ENCODE measurements at regions not wholly inside any gene's neighbourhood (a gene's known extent, or its start where the extent isn't known, plus 50 kb on each side); places are given as distances from the start of the nearest gene placed in this dataset.
"Not testable (repeated sequence)": the region's sequence is repeated elsewhere in the genome, so short reads cannot be mapped to it uniquely, and the experiment has no call there.

- Mint-ChIP-seq H3K4me3 (no peak overlapping the region), H3K27ac (no peak overlapping the region)
Measured at GRCh38 chr4:15332377-15332776, 95.5 kb upstream of the C1QTNF7 start.

GRCh38 chr4:15333692-15334633 is 93.9 kb upstream of the C1QTNF7 start:
- ATAC-seq (ENCODE audit: low read depth) = no peak
- H3K4me1 Mint-ChIP-seq = no peaks in the 10 kb centered on the region
- H3K27ac Mint-ChIP-seq = no peak overlapping the region
- no peaks in the 10 kb centered on the region for H3K36me3 Mint-ChIP-seq
- POLR2A ChIA-PET = no interaction called here
- H3K27me3 Mint-ChIP-seq = peaks cover 2% of the 10 kb centered on the region
- H3K4me3 Mint-ChIP-seq = no peak overlapping the region
- no peak for DNase-seq
- H3K9me3 Mint-ChIP-seq = no peaks in the 10 kb centered on the region

More at GRCh38 chr4:15332377-15332776, 95.5 kb upstream of the C1QTNF7 start:
- H3K27me3 Mint-ChIP-seq = peaks cover 5% of the 10 kb centered on the region
- H3K36me3 Mint-ChIP-seq = no peaks in the 10 kb centered on the region
- ATAC-seq (ENCODE audit: low read depth) = no peak
- POLR2A ChIA-PET = no interaction called here
- no peaks in the 10 kb centered on the region for H3K9me3 Mint-ChIP-seq
- no peak for DNase-seq
- H3K4me1 Mint-ChIP-seq = no peaks in the 10 kb centered on the region

- H3K27me3 Mint-ChIP-seq = peaks cover 2% of the 10 kb centered on the region
- POLR2A ChIA-PET = no interaction called here
- H3K4me3 Mint-ChIP-seq = no peak overlapping the region
- DNase-seq = no peak
- no peak overlapping the region for H3K27ac Mint-ChIP-seq
- H3K4me1 Mint-ChIP-seq = no peaks in the 10 kb centered on the region
- no peak for ATAC-seq (ENCODE audit: low read depth)
- no peaks in the 10 kb centered on the region for H3K36me3 Mint-ChIP-seq
- no peaks in the 10 kb centered on the region for H3K9me3 Mint-ChIP-seq
Measured at GRCh38 chr4:15336410-15337167, 91.2 kb upstream of the C1QTNF7 start.

GRCh38 chr4:15337168-15337657 is 90.6 kb upstream of the C1QTNF7 start:
- H3K27me3 Mint-ChIP-seq; ATAC-seq (ENCODE audit: low read depth); POLR2A ChIA-PET; H3K9me3 Mint-ChIP-seq; DNase-seq; H3K36me3 Mint-ChIP-seq; H3K4me1 Mint-ChIP-seq; H3K4me3 Mint-ChIP-seq; H3K27ac Mint-ChIP-seq: not testable (repeated sequence)

GRCh38 chr4:15339737-15340136 is 88.1 kb upstream of the C1QTNF7 start:
- no peak overlapping the region for H3K4me3 Mint-ChIP-seq
- no peaks in the 10 kb centered on the region for H3K27me3 Mint-ChIP-seq
- no peaks in the 10 kb centered on the region for H3K36me3 Mint-ChIP-seq
- DNase-seq (no peak), ATAC-seq (ENCODE audit: low read depth) (no peak)
- POLR2A ChIA-PET = no interaction called here
- no peaks in the 10 kb centered on the region for H3K4me1 Mint-ChIP-seq
- H3K9me3 Mint-ChIP-seq = no peaks in the 10 kb centered on the region
- no peak overlapping the region for H3K27ac Mint-ChIP-seq

GRCh38 chr4:15340332-15340731 is 87.5 kb upstream of the C1QTNF7 start:
- ATAC-seq (ENCODE audit: low read depth) (no peak), DNase-seq (no peak)
- H3K27me3 Mint-ChIP-seq = no peaks in the 10 kb centered on the region
- H3K36me3 Mint-ChIP-seq = no peaks in the 10 kb centered on the region
- no peaks in the 10 kb centered on the region for H3K4me1 Mint-ChIP-seq
- H3K4me3 Mint-ChIP-seq = no peak overlapping the region
- H3K27ac Mint-ChIP-seq = no peak overlapping the region
- no peaks in the 10 kb centered on the region for H3K9me3 Mint-ChIP-seq
- POLR2A ChIA-PET = no interaction called here

GRCh38 chr4:15340902-15341732 is 86.7 kb upstream of the C1QTNF7 start:
- Mint-ChIP-seq H3K9me3 (no peaks in the 10 kb centered on the region), H3K27me3 (no peaks in the 10 kb centered on the region), H3K36me3 (no peaks in the 10 kb centered on the region), H3K4me3 (no peak overlapping the region), H3K27ac (no peak overlapping the region), H3K4me1 (no peaks in the 10 kb centered on the region)
- ATAC-seq (ENCODE audit: low read depth) = no peak
- DNase-seq = no peak
- POLR2A ChIA-PET = no interaction called here

- no peak for ATAC-seq (ENCODE audit: low read depth)
- POLR2A ChIA-PET = no interaction called here
- H3K9me3 Mint-ChIP-seq = no peaks in the 10 kb centered on the region
- H3K27ac Mint-ChIP-seq = no peak overlapping the region
- H3K4me1 Mint-ChIP-seq = no peaks in the 10 kb centered on the region
- H3K36me3 Mint-ChIP-seq = no peaks in the 10 kb centered on the region
- no peak overlapping the region for H3K4me3 Mint-ChIP-seq
- H3K27me3 Mint-ChIP-seq = no peaks in the 10 kb centered on the region
- no peak for DNase-seq
Measured at GRCh38 chr4:15341733-15342300, 86.0 kb upstream of the C1QTNF7 start.

GRCh38 chr4:15343000-15343399 is 84.8 kb upstream of the C1QTNF7 start:
- ATAC-seq (ENCODE audit: low read depth) = no peak
- Mint-ChIP-seq H3K4me1 (no peaks in the 10 kb centered on the region), H3K9me3 (no peaks in the 10 kb centered on the region), H3K36me3 (no peaks in the 10 kb centered on the region), H3K27me3 (no peaks in the 10 kb centered on the region), H3K27ac (no peak overlapping the region), H3K4me3 (no peak overlapping the region)
- POLR2A ChIA-PET = no interaction called here
- no peak for DNase-seq

- POLR2A ChIA-PET = no interaction called here
- no peaks in the 10 kb centered on the region for H3K9me3 Mint-ChIP-seq
- H3K4me1 Mint-ChIP-seq = no peaks in the 10 kb centered on the region
- no peak overlapping the region for H3K4me3 Mint-ChIP-seq
- H3K27me3 Mint-ChIP-seq = no peaks in the 10 kb centered on the region
- ATAC-seq (ENCODE audit: low read depth) (no peak), DNase-seq (no peak)
- H3K27ac Mint-ChIP-seq = no peak overlapping the region
- no peaks in the 10 kb centered on the region for H3K36me3 Mint-ChIP-seq
Measured at GRCh38 chr4:15343581-15343980, 84.3 kb upstream of the C1QTNF7 start.

- H3K36me3 Mint-ChIP-seq = no peaks in the 10 kb centered on the region
- no peak for ATAC-seq (ENCODE audit: low read depth)
Measured at GRCh38 chr4:15344041-15344440, 83.8 kb upstream of the C1QTNF7 start.

GRCh38 chr4:15345134-15345533 is 82.7 kb upstream of the C1QTNF7 start:
- Mint-ChIP-seq H3K36me3 (no peaks in the 10 kb centered on the region), H3K4me1 (peaks cover 7% of the 10 kb centered on the region), H3K4me3 (no peak overlapping the region), H3K27me3 (no peaks in the 10 kb centered on the region), H3K27ac (no peak overlapping the region), H3K9me3 (no peaks in the 10 kb centered on the region)
- ATAC-seq (ENCODE audit: low read depth) = no peak
- DNase-seq = no peak
- POLR2A ChIA-PET = no interaction called here

More at GRCh38 chr4:15344041-15344440, 83.8 kb upstream of the C1QTNF7 start:
- POLR2A ChIA-PET = no interaction called here
- Mint-ChIP-seq H3K4me1 (no peaks in the 10 kb centered on the region), H3K27ac (no peak overlapping the region), H3K27me3 (no peaks in the 10 kb centered on the region), H3K4me3 (no peak overlapping the region), H3K9me3 (no peaks in the 10 kb centered on the region)
- no peak for DNase-seq

GRCh38 chr4:15348236-15348635 is 79.6 kb upstream of the C1QTNF7 start:
- Mint-ChIP-seq H3K4me3 (no peak overlapping the region), H3K27me3 (peaks cover 3% of the 10 kb centered on the region), H3K36me3 (no peaks in the 10 kb centered on the region), H3K4me1 (peaks cover 8% of the 10 kb centered on the region), H3K9me3 (no peaks in the 10 kb centered on the region), H3K27ac (no peak overlapping the region)
- POLR2A ChIA-PET = no interaction called here
- ATAC-seq (ENCODE audit: low read depth) (no peak), DNase-seq (no peak)

Data from activated naive CD8-positive, alpha-beta T cell treated with anti-CD3 and anti-CD28 coated beads, Interleukin-2, amount 10 ng/mL, durations not matched to agents 7 days and 5 days (primary cell).